HG03066 (cell line): ENCODE measurements at regions not wholly inside any gene's neighbourhood (a gene's known extent, or its start where the extent isn't known, plus 50 kb on each side); places are given as distances from the start of the nearest gene placed in this dataset.
"Not testable (repeated sequence)": the region's sequence is repeated elsewhere in the genome, so short reads cannot be mapped to it uniquely, and the experiment has no call there.

Source experiments
- ATAC-seq: cut with Tn5 transposase; IDR thresholded peaks from one replicate; pipeline ENCODE4 v1.9.1; 2021; ENCODE audit warnings: low read depth; ENCODE audit not compliant: unreplicated experiment

GRCh38 chr1:8230292-8230621 lies 87.7 kb upstream of the SLC45A1 start:
- ATAC-seq: no peak

GRCh38 chr1:8228253-8228652 lies 89.7 kb upstream of the SLC45A1 start:
- ATAC-seq: no peak

- ATAC-seq: not testable (repeated sequence)
Observed at GRCh38 chr1:8227674-8228073, 90.2 kb upstream of the SLC45A1 start.

- ATAC-seq: no peak
Observed at GRCh38 chr1:8226747-8227146, 91.2 kb upstream of the SLC45A1 start.

GRCh38 chr1:8226024-8226423 lies 91.9 kb upstream of the SLC45A1 start:
- ATAC-seq: not testable (repeated sequence)

GRCh38 chr1:8223526-8223925 lies 94.4 kb upstream of the SLC45A1 start:
- ATAC-seq: no peak

- no peak for ATAC-seq
Observed at GRCh38 chr1:8222789-8223188, 95.1 kb upstream of the SLC45A1 start.

- no peak for ATAC-seq
Observed at GRCh38 chr1:8219530-8219929, 98.4 kb upstream of the SLC45A1 start.

GRCh38 chr1:8218351-8219092 lies 99.4 kb upstream of the SLC45A1 start:
- no peak for ATAC-seq

- ATAC-seq: no peak
Observed at GRCh38 chr1:8217809-8218208, 100.1 kb upstream of the SLC45A1 start.

GRCh38 chr1:8217011-8217711 lies 100.8 kb upstream of the SLC45A1 start:
- no peak for ATAC-seq

- ATAC-seq: no peak
Observed at GRCh38 chr1:8216005-8216404, 101.9 kb upstream of the SLC45A1 start.

- no peak for ATAC-seq
Observed at GRCh38 chr1:8214501-8215173, 103.3 kb upstream of the SLC45A1 start.

GRCh38 chr1:8213676-8214075 lies 104.2 kb upstream of the SLC45A1 start:
- ATAC-seq: no peak

GRCh38 chr1:8213136-8213535 lies 104.8 kb upstream of the SLC45A1 start:
- ATAC-seq: no peak

GRCh38 chr1:8212580-8213031 lies 105.3 kb upstream of the SLC45A1 start:
- no peak for ATAC-seq

GRCh38 chr1:8211883-8212579 lies 105.9 kb upstream of the SLC45A1 start:
- ATAC-seq: no peak

GRCh38 chr1:8211251-8211882 lies 106.5 kb upstream of the SLC45A1 start:
- ATAC-seq: no peak

- ATAC-seq: no peak
Observed at GRCh38 chr1:8207202-8207601, 110.7 kb upstream of the SLC45A1 start.

- no peak for ATAC-seq
Observed at GRCh38 chr1:8206391-8206790, 111.5 kb upstream of the SLC45A1 start.

GRCh38 chr1:8205771-8206170 lies 112.1 kb upstream of the SLC45A1 start:
- no peak for ATAC-seq
